ENCODE measurements at regions not wholly inside any gene's neighbourhood (a gene's known extent, or its start where the extent isn't known, plus 50 kb on each side); places are given as distances from the start of the nearest gene placed in this dataset.

GRCh38 chr11:30653606-30654005, 67.5 kb upstream of the MPPED2 start:
- Histone ChIP-seq H4K20me1 (ENCODE audit: control insufficient read depth, insufficient read depth) (no peaks in the 10 kb centered on the region), H3K27me3 (replicated peaks in 1 of 2; ENCODE audit: control insufficient read depth in 2 of 2, insufficient read depth in 2 of 2, low read length in 1 of 2) (no peaks in the 10 kb centered on the region), H3K4me3 (no peak overlapping the region), H3K4me2 (ENCODE audit: control insufficient read depth, insufficient read depth) (no peak overlapping the region), H3K4me1 (ENCODE audit: control insufficient read depth, insufficient read depth, low read length) (no peaks in the 10 kb centered on the region), H3K36me3 (ENCODE audit: control insufficient read depth in 2 of 2, insufficient read depth in 2 of 2, low read length in 1 of 2) (no peaks in the 10 kb centered on the region), H2AFZ (ENCODE audit: control insufficient read depth, low read depth, low read length) (no peak overlapping the region), H3K9ac (ENCODE audit: control insufficient read depth, insufficient read depth, low read length) (no peak overlapping the region), H3K9me3 (replicated peaks; ENCODE audit: control insufficient read depth, insufficient read depth, low read length) (no peaks in the 10 kb centered on the region), H3K27ac (ENCODE audit: control insufficient read depth, insufficient read depth) (no peak overlapping the region), H3K79me2 (ENCODE audit: control insufficient read depth, insufficient read depth, low read length) (no peaks in the 10 kb centered on the region)
- 0% methylated on average over 1 of the region's 1 CpG for WGBS (ENCODE audit: insufficient coverage, insufficient replicate concordance, low lambda C conversion rate, missing lambda C conversion rate)
- ATAC-seq (no peak), FAIRE-seq (no peak), DNase-seq (ENCODE audit: low read depth, low spot score) (no peak)
- POLR2A ChIA-PET = no interaction called here
- TF ChIP-seq TCF7 (IDR thresholded peaks at IDR 0.05; ENCODE audit: borderline replicate concordance) = no peak
- no peak for TF ChIP-seq ZBED1 (IDR thresholded peaks at IDR 0.05; ENCODE audit: borderline replicate concordance)
- TF ChIP-seq TCF12 (IDR thresholded peaks at IDR 0.05; ENCODE audit: low read depth, low read length) = no peak
- TF ChIP-seq PML (IDR thresholded peaks at IDR 0.05; ENCODE audit: low read length) = no peak
- no peak for TF ChIP-seq GABPA (IDR thresholded peaks at IDR 0.05; ENCODE audit: low read depth)
- TF ChIP-seq EP300 (IDR thresholded peaks at IDR 0.05; ENCODE audit: borderline replicate concordance in 1 of 2, control insufficient read depth in 1 of 2, low read depth in 2 of 2, low read length in 2 of 2) = no peak
- TF ChIP-seq FOXM1 (IDR thresholded peaks at IDR 0.05; ENCODE audit: low read depth, low read length) = no peak
- intact Hi-C loops (cut with micrococcal nuclease; ENCODE audit: unreplicated experiment) (loop anchor here (10.0 kb wide), 1 partner anchor 309 kb away; no protein-coding TSS in a partner anchor), in situ Hi-C loops (cut with MboI) (no loop called here)
- RAD21 ChIA-PET (ENCODE audit: unreplicated experiment) = no interaction called here
- no TSS peak for BruUV-seq (replicated peaks)
- CTCF ChIA-PET = interaction anchor here (0.8 kb wide), 1 partner anchor 308 kb away, joined by 5 read pairs; no protein-coding TSS in a partner anchor
- SMC1A ChIA-PET (ENCODE audit: uncharacterized antibody, unreplicated experiment) = interaction anchor here (0.7 kb wide), 1 partner anchor 250 kb away, joined by 3 read pairs; no protein-coding TSS in a partner anchor

- no peak overlapping the region for H3K4me2 ChIP-seq (ENCODE audit: control insufficient read depth, insufficient read depth)
- H3K36me3 ChIP-seq (ENCODE audit: control insufficient read depth in 2 of 2, insufficient read depth in 2 of 2, low read length in 1 of 2) = no peaks in the 10 kb centered on the region
- H3K9ac ChIP-seq (ENCODE audit: control insufficient read depth, insufficient read depth, low read length) = no peak overlapping the region
- no peak overlapping the region for H3K4me3 ChIP-seq
- no peaks in the 10 kb centered on the region for H3K79me2 ChIP-seq (ENCODE audit: control insufficient read depth, insufficient read depth, low read length)
- no peaks in the 10 kb centered on the region for H3K4me1 ChIP-seq (ENCODE audit: control insufficient read depth, insufficient read depth, low read length)
- H2AFZ ChIP-seq (ENCODE audit: control insufficient read depth, low read depth, low read length) = no peak overlapping the region
- H3K27ac ChIP-seq (ENCODE audit: control insufficient read depth, insufficient read depth) = no peak overlapping the region
- ATAC-seq (no peak), DNase-seq (ENCODE audit: low read depth, low spot score) (no peak), FAIRE-seq (no peak)
- POLR2A ChIA-PET = no interaction called here
- no peaks in the 10 kb centered on the region for H3K9me3 ChIP-seq (replicated peaks; ENCODE audit: control insufficient read depth, insufficient read depth, low read length)
- RAD21 ChIA-PET (ENCODE audit: unreplicated experiment) = no interaction called here
- BruUV-seq (replicated peaks) = no TSS peak
- intact Hi-C loops (cut with micrococcal nuclease; ENCODE audit: unreplicated experiment) (loop anchor here (10.0 kb wide), 1 partner anchor 308 kb away; no protein-coding TSS in a partner anchor), in situ Hi-C loops (cut with MboI) (no loop called here)
- H4K20me1 ChIP-seq (ENCODE audit: control insufficient read depth, insufficient read depth) = no peaks in the 10 kb centered on the region
- no peaks in the 10 kb centered on the region for H3K27me3 ChIP-seq (replicated peaks in 1 of 2; ENCODE audit: control insufficient read depth in 2 of 2, insufficient read depth in 2 of 2, low read length in 1 of 2)
- 94% methylated on average over 2 of the region's 2 CpGs for WGBS (ENCODE audit: insufficient coverage, insufficient replicate concordance, low lambda C conversion rate, missing lambda C conversion rate)
- TF ChIP-seq ZNF24 (IDR thresholded peaks at IDR 0.05) (no peak), NR2F1 (conservative IDR thresholded peaks at IDR 0.05) (no peak), MLLT1 (IDR thresholded peaks at IDR 0.05) (no peak), EP300 (IDR thresholded peaks at IDR 0.05; ENCODE audit: borderline replicate concordance in 1 of 2, control insufficient read depth in 1 of 2, low read depth in 2 of 2, low read length in 2 of 2) (no peak), TBL1XR1 (IDR thresholded peaks at IDR 0.05; ENCODE audit: low read depth, low read length) (no peak), SMARCA5 (IDR thresholded peaks at IDR 0.05) (no peak)
- CTCF ChIA-PET = no interaction called here
- SMC1A ChIA-PET (ENCODE audit: uncharacterized antibody, unreplicated experiment) = no interaction called here
Observed at GRCh38 chr11:30652801-30653200, 66.6 kb upstream of the MPPED2 start.

Data from GM12878 (cell line).